ENCODE measurements at regions not wholly inside any gene's neighbourhood (a gene's known extent, or its start where the extent isn't known, plus 50 kb on each side); places are given as distances from the start of the nearest gene placed in this dataset.

GRCh38 chr6:134753001-134753400 is 196.9 kb downstream of the ALDH8A1 start:
- in situ Hi-C loops (cut with MboI): no loop called here
- 2% methylated on average over 4 of the region's 4 CpGs for whole genome bisulfite sequencing (ENCODE audit: insufficient coverage, low coverage, missing lambda C conversion rate)
- Histone ChIP-seq H3K4me2 (ENCODE audit: insufficient read depth, low read length) (no peak overlapping the region), H3K4me3 (no peak overlapping the region), H2AFZ (ENCODE audit: low read depth, low read length) (no peak overlapping the region), H4K20me1 (replicated peaks; ENCODE audit: control insufficient read depth, insufficient read depth, low read length) (no peaks in the 10 kb centered on the region), H3K27ac (ENCODE audit: extremely low read depth, low read depth, low read length) (no peak overlapping the region), H3K9me1 (ENCODE audit: control insufficient read depth, insufficient read depth, low read length) (no peaks in the 10 kb centered on the region), H3K4me1 (replicated peaks in 1 of 2; ENCODE audit: control insufficient read depth in 2 of 2, insufficient read depth in 2 of 2, low read length in 2 of 2) (no peaks in the 10 kb centered on the region; a peak in 1 of 5 replicates), H3K9ac (ENCODE audit: insufficient read depth in 1 of 2, low read depth in 2 of 2, low read length in 2 of 2) (no peak overlapping the region), H3K79me2 (ENCODE audit: control insufficient read depth, insufficient read depth, low read length) (no peaks in the 10 kb centered on the region), H3K9me3 (replicated peaks; ENCODE audit: control insufficient read depth, insufficient read depth, low read depth, low read length) (no peaks in the 10 kb centered on the region), H3K36me3 (ENCODE audit: control insufficient read depth, insufficient read depth, low read length) (no peaks in the 10 kb centered on the region), H3K27me3 (ENCODE audit: control insufficient read depth in 2 of 2, insufficient read depth in 2 of 2, low read length in 2 of 2) (peaks cover 3 to 9% of the 10 kb centered on the region in 2 experiments; a peak in 2 of 5 replicates)
- BruUV-seq (replicated peaks): no TSS peak
- TF ChIP-seq ZC3H11A (IDR thresholded peaks at IDR 0.05; ENCODE audit: low read depth, low read length) (no peak), XRCC5 (IDR thresholded peaks at IDR 0.05; ENCODE audit: low read depth, low read length) (no peak), ZNF143 (CRISPR knock-in tag; IDR thresholded peaks at IDR 0.05) (no peak), ZNF592 (IDR thresholded peaks at IDR 0.05) (no peak), HOXB6 (CRISPR knock-in tag; IDR thresholded peaks at IDR 0.05; ENCODE audit: borderline replicate concordance) (no peak), ZNF324 (CRISPR knock-in tag; IDR thresholded peaks at IDR 0.05) (no peak), HEY1 (CRISPR knock-in tag; IDR thresholded peaks at IDR 0.05; ENCODE audit: borderline replicate concordance) (no peak), RBFOX2 (IDR thresholded peaks at IDR 0.05; ENCODE audit: low read depth, low read length) (no peak), ZKSCAN1 (IDR thresholded peaks at IDR 0.05; ENCODE audit: low read depth, low read length) (no peak), KLF10 (CRISPR knock-in tag; IDR thresholded peaks at IDR 0.05) (no peak), E4F1 (CRISPR knock-in tag; IDR thresholded peaks at IDR 0.05; ENCODE audit: borderline replicate concordance) (no peak), HOMEZ (CRISPR knock-in tag; IDR thresholded peaks at IDR 0.05) (no peak), ZBTB34 (CRISPR knock-in tag; IDR thresholded peaks at IDR 0.05) (no peak), ZBTB1 (CRISPR knock-in tag; IDR thresholded peaks at IDR 0.05; ENCODE audit: borderline replicate concordance, low read depth) (no peak), XRCC3 (IDR thresholded peaks at IDR 0.05) (no peak)
- ChIA-PET CTCF (ENCODE audit: low intra/inter-chr PET ratio) (no interaction called here), POLR2A (interaction anchor here (1.5 kb wide), 1 partner anchor 8 kb away, joined by 4 read pairs; no protein-coding TSS in a partner anchor)
- ATAC-seq (no peak), DNase-seq (ENCODE audit: extremely low read depth in 1 of 4, low spot score in 3 of 4) (no peak), FAIRE-seq (no peak)
- intact Hi-C loops (cut with micrococcal nuclease): no loop called here
